Loucy (cell line): ENCODE measurements at regions not wholly inside any gene's neighbourhood (a gene's known extent, or its start where the extent isn't known, plus 50 kb on each side); places are given as distances from the start of the nearest gene placed in this dataset.

ENCODE experiments used
- CTCF ChIP-seq: fragments of 200-600 bp; sonication (generic); conservative IDR thresholded peaks from 2 replicates; pipeline ENCODE4 v1.5.1; 2014; ENCODE audit warnings: mild to moderate bottlenecking, antibody characterized with exemption, low read length
- EZH2phosphoT487 ChIP-seq: fragments of 200-600 bp; IDR thresholded peaks from 2 replicates; pipeline ENCODE4 v1.6.1; 2018; ENCODE audit warnings: antibody characterized with exemption, mild to moderate bottlenecking, moderate library complexity, borderline replicate concordance

- TF ChIP-seq CTCF, result no peak
- no peak for TF ChIP-seq EZH2phosphoT487
Measured at GRCh38 chr4:89551191-89551590, 243.6 kb upstream of the GPRIN3 start.
